Gastrocnemius medialis (tissue), 4 donors: ENCODE measurements at regions not wholly inside any gene's neighbourhood (a gene's known extent, or its start where the extent isn't known, plus 50 kb on each side); places are given as distances from the start of the nearest gene placed in this dataset.
"Not testable (repeated sequence)": the region's sequence is repeated elsewhere in the genome, so short reads cannot be mapped to it uniquely, and the experiment has no call there.

Experiments
- ATAC-seq, 2 donors: fragments of 150-250 bp; one replicate each; pipeline ENCODE4 v1.9.1; 2016
- DNase-seq, 2 donors: peaks; one replicate each; pipeline ENCODE4 v3.0.0-alpha.2; 2019
- H3K27ac ChIP-seq, 4 donors: fragments of 200-600 bp; sonication (generic); 1 replicate in 1 of 4; 2 replicates in 3 of 4; pipeline ENCODE4 v1.5.1; 2016 to 2018; ENCODE audit warnings: mild to moderate bottlenecking in 2 of 4, moderate library complexity in 1 of 4
- H3K27me3 ChIP-seq, 3 donors: fragments of 200-600 bp; sonication (generic) in 2 of 3; 1 replicate in 1 of 3; 2 replicates in 2 of 3; pipeline versions ENCODE4 v1.5.1 to v1.6.0; 2016 to 2019; ENCODE audit warnings: mild to moderate bottlenecking in 1 of 3, moderate library complexity in 1 of 3
- H3K36me3 ChIP-seq, 2 donors: fragments of 200-600 bp; sonication (generic) in 1 of 2; one replicate each; pipeline ENCODE4 v1.5.1; 2017 to 2018
- H3K4me1 ChIP-seq, 2 donors: fragments of 200-600 bp; sonication (generic) in 1 of 2; one replicate each; pipeline ENCODE4 v1.5.1; 2016 to 2017; ENCODE audit warnings: mild to moderate bottlenecking in 2 of 2
- H3K4me3 ChIP-seq, 4 donors: fragments of 200-600 bp; sonication (generic) in 3 of 4; 1 replicate in 1 of 4; 2 replicates in 3 of 4; pipeline ENCODE4 v1.5.1; 2016 to 2019; ENCODE audit warnings: mild to moderate bottlenecking in 2 of 4
- H3K9me3 ChIP-seq, 3 donors: fragments of 200-600 bp; sonication (generic) in 2 of 3; 1 replicate in 1 of 3; 2 replicates in 2 of 3; pipeline ENCODE4 v1.5.1; 2016 to 2019
- POLR2A ChIP-seq, 2 donors: fragments of 450-650 bp; IDR thresholded peaks; one replicate each; pipeline ENCODE4 v1.6.1; 2017; ENCODE audit warnings: antibody characterized with exemption in 2 of 2, mild to moderate bottlenecking in 2 of 2, moderate library complexity in 2 of 2
- in situ Hi-C, 4 donors: fragments of 200-750 bp; cut with MboI; loops; one replicate each; pipeline versions ENCODE4 v1.15.0 to v1.8.0; 2017; ENCODE audit warnings: low sequenced_read_pairs in 4 of 4
- intact Hi-C: fragments of 100-400 bp; cut with DNase I; formaldehyde crosslinking; loops from one replicate; pipeline ENCODE4 v1.15.1; 2023; ENCODE audit warnings: low total_unique reads
- TF ChIP-seq, protein P1 (sequence below), 5 experiments: fragments of 450-650 bp in 3 of 5; fragments of 200-600 bp in 2 of 5; sonication (generic) in 2 of 5; IDR thresholded peaks in 4 of 5; conservative IDR thresholded peaks in 1 of 5; 1 replicate in 4 of 5; 2 replicates in 1 of 5; pipeline ENCODE4 v1.5.1; 2016 to 2019; ENCODE audit warnings: antibody characterized with exemption in 5 of 5, mild to moderate bottlenecking in 3 of 5, moderate library complexity in 3 of 5

DNA sequence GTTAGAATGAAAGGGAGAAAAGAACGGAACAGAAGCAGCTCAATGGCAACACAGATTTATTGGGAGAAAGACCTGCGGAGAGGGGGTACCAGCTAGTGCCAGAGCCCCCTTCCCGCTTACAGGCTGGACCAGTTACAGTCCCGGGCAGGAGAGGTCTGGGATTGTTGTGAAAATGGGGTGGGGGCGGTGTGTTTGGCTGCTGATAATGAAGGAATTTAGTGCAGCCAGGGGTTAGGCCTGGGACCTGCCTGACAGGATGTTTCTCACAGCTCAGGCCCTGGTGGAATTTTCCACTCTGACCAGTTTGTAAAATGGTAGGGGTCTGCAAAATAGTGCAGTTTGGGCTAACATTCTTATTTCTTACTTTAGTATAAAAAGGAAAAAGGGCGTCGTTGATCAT, 75.4 kb upstream of the SPIN4 start:
- DNase-seq, result no peak
- Histone ChIP-seq H3K9me3 (no peaks in the 10 kb centered on the region), H3K27me3 (no peaks in the 10 kb centered on the region), H3K27ac (no peak overlapping the region), H3K4me1 (no peaks in the 10 kb centered on the region), H3K4me3 (no peak overlapping the region), H3K36me3 (no peaks in the 10 kb centered on the region)
- no peak for ATAC-seq
- intact Hi-C loops, result no loop called here
- TF ChIP-seq, protein P1, sequence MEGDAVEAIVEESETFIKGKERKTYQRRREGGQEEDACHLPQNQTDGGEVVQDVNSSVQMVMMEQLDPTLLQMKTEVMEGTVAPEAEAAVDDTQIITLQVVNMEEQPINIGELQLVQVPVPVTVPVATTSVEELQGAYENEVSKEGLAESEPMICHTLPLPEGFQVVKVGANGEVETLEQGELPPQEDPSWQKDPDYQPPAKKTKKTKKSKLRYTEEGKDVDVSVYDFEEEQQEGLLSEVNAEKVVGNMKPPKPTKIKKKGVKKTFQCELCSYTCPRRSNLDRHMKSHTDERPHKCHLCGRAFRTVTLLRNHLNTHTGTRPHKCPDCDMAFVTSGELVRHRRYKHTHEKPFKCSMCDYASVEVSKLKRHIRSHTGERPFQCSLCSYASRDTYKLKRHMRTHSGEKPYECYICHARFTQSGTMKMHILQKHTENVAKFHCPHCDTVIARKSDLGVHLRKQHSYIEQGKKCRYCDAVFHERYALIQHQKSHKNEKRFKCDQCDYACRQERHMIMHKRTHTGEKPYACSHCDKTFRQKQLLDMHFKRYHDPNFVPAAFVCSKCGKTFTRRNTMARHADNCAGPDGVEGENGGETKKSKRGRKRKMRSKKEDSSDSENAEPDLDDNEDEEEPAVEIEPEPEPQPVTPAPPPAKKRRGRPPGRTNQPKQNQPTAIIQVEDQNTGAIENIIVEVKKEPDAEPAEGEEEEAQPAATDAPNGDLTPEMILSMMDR (IDR thresholded peaks at IDR 0.05 in 4 of 5, conservative IDR thresholded peaks at IDR 0.05 in 1 of 5), result no peak
- TF ChIP-seq POLR2A (IDR thresholded peaks at IDR 0.05), result no peak
- in situ Hi-C loops, result no loop called here

DNA sequence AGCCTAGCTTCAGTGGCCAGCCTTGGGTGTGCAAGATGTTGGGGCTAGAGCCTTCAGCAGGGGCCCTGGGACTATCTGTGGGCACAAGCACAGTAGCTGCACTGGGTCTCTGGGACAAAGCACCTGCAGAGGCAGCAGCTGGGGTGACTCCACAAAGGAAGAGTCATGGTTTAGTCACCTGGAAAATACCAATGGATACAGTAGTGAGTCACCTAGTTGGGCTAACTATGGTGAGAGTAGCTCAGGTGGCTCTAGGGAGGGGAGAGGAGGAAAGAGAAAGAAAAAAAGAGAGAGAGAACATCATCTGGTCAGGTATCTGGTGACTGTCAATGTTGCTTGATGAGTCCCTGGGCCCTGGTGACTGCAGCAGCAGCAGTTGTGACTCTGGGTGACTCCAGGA, 72.9 kb upstream of the SPIN4 start:
- Histone ChIP-seq H3K27me3 (no peaks in the 10 kb centered on the region), H3K36me3 (no peaks in the 10 kb centered on the region), H3K4me1 (no peaks in the 10 kb centered on the region), H3K4me3 (no peak overlapping the region), H3K27ac (no peak overlapping the region), H3K9me3 (no peaks in the 10 kb centered on the region)
- intact Hi-C loops (no loop called here), in situ Hi-C loops (no loop called here)
- DNase-seq, result no peak
- TF ChIP-seq, protein P1 (IDR thresholded peaks at IDR 0.05 in 4 of 5, conservative IDR thresholded peaks at IDR 0.05 in 1 of 5), result no peak
- no peak for ATAC-seq

DNA sequence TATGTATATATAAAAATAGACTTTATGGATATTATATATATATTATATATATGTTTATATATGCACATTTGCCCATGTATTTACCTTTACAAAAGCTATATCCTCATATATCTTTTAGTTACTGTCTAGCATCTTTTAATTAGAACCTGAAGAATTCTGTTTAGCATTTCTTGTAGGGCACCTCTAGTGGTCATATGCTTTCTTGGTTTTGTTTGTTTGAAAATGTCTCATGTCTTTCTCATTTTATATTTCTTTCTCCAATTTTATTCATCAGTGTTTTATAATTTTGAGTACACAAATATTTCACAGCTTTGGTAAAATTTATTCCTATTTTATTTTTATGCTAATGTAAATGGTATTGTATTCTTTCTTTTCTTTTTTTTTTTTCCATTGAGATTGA, 70.3 kb upstream of the SPIN4 start:
- H3K4me1 ChIP-seq, result no peaks in the 10 kb centered on the region
- no peak overlapping the region for H3K4me3 ChIP-seq
- intact Hi-C loops (no loop called here), in situ Hi-C loops (no loop called here)
- H3K27ac ChIP-seq, result no peak overlapping the region
- DNase-seq (no peak), ATAC-seq (no peak)
- H3K36me3 ChIP-seq, result no peaks in the 10 kb centered on the region
- H3K27me3 ChIP-seq, result no peaks in the 10 kb centered on the region
- H3K9me3 ChIP-seq, result no peaks in the 10 kb centered on the region
- TF ChIP-seq POLR2A (IDR thresholded peaks at IDR 0.05), result no peak
- TF ChIP-seq, protein P1 (IDR thresholded peaks at IDR 0.05 in 4 of 5, conservative IDR thresholded peaks at IDR 0.05 in 1 of 5), result no peak

DNA sequence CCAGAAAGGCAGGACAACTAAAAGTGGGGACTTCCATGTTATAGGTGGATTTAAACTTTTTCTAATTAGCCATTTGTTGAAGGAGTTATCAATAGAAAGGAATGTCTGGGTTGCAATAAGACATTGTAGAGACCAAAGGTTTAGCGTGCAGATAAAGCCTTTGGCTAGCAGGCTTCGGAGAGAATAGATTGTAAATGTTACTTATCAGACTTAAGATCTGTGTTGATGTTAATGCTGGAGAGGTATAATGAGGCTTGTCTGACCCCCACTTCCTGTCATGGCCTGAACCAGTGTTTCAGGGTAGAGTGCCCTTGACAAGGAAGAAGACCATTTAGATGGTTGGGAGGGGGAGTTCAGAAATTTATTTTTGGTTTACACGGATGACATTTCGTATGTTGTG, 67.1 kb upstream of the SPIN4 start:
- in situ Hi-C loops, result no loop called here

DNA sequence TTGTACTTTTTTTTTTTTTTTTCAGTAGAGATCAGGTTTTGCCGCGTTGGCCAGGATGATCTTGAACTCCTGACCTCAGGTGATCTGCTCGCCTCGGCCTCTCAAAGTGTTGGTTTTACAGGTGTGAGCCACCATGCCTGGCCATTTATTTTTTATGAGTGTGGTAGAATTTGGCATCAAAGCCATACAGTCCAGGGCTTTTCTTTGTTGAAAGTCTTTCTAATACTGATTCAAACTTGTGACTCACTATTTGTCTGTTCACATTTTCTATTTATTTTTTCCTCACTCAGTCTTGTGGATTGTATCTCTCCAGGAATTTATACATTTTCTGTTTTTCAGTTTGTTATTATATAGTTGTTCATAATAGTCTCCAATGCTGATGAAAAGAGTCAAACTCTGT, 66.5 kb upstream of the SPIN4 start:
- no peaks in the 10 kb centered on the region for H3K36me3 ChIP-seq
- no peak for ATAC-seq
- TF ChIP-seq, protein P1 (IDR thresholded peaks at IDR 0.05 in 4 of 5, conservative IDR thresholded peaks at IDR 0.05 in 1 of 5), result no peak
- no peak for TF ChIP-seq POLR2A (IDR thresholded peaks at IDR 0.05)
- no peak overlapping the region for H3K27ac ChIP-seq
- in situ Hi-C loops (no loop called here), intact Hi-C loops (no loop called here)
- no peaks in the 10 kb centered on the region for H3K9me3 ChIP-seq
- no peaks in the 10 kb centered on the region for H3K4me1 ChIP-seq
- DNase-seq, result no peak
- no peaks in the 10 kb centered on the region for H3K27me3 ChIP-seq
- H3K4me3 ChIP-seq, result no peak overlapping the region

More for the DNA sequence above, 67.1 kb upstream of the SPIN4 start:
- no peak overlapping the region for H3K27ac ChIP-seq
- DNase-seq (no peak), ATAC-seq (no peak)
- no peaks in the 10 kb centered on the region for H3K36me3 ChIP-seq
- H3K9me3 ChIP-seq, result no peaks in the 10 kb centered on the region
- intact Hi-C loops, result no loop called here
- TF ChIP-seq, protein P1 (IDR thresholded peaks at IDR 0.05 in 4 of 5, conservative IDR thresholded peaks at IDR 0.05 in 1 of 5), result no peak
- TF ChIP-seq POLR2A (IDR thresholded peaks at IDR 0.05), result no peak
- H3K4me1 ChIP-seq, result no peaks in the 10 kb centered on the region
- H3K27me3 ChIP-seq, result no peaks in the 10 kb centered on the region
- no peak overlapping the region for H3K4me3 ChIP-seq

DNA sequence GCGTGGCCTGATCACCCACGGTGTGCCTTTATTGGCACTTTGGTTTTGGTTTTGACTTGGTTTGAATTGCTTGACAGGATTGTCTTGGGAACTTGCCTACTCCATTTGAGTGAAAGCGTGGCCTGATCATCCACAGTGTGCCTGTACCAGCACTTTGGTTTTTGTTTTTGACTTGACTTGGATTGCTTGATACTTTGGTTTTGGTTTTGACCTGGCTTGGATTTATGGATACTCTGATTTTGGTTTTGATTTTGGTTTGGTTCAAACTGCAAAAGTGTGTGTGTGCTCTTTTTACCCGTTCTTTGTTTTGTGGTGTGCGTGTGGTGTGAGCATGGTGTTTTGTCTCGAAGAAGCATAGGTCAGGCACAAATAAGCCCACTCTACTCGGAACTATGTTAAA, 58.8 kb upstream of the SPIN4 start:
- H3K4me1 ChIP-seq, H3K27ac ChIP-seq, DNase-seq, H3K36me3 ChIP-seq, ATAC-seq, H3K4me3 ChIP-seq, in situ Hi-C loops, H3K27me3 ChIP-seq, intact Hi-C loops, H3K9me3 ChIP-seq: not testable (repeated sequence)
